ENCODE measurements at regions not wholly inside any gene's neighbourhood (a gene's known extent, or its start where the extent isn't known, plus 50 kb on each side); places are given as distances from the start of the nearest gene placed in this dataset.
A peak's percentile ranks its signal among the peaks of the same experiment; 100 is the strongest.
"Not testable (repeated sequence)": the region's sequence is repeated elsewhere in the genome, so short reads cannot be mapped to it uniquely, and the experiment has no call there.

DNA sequence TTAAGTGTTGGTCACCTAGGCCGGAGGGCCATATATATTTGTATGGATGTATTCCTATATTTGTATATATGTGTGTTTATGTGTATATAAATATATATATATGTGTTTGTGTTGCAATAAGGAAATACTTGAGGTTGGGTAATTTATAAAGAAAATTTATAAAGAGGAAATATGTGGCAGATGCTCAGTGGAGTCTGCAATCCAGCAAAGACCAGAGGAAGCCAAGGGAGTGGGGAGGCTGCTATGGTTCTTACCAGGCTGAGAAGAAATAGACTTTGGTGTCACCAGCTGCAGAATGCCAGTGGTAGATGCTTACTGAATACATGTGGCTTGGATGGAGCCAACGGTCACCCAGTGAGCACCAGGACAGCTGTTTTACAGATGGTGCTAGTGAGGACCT is 97.4 kb upstream of the ELOVL5 start:
- DNase-seq, result no peak

DNA sequence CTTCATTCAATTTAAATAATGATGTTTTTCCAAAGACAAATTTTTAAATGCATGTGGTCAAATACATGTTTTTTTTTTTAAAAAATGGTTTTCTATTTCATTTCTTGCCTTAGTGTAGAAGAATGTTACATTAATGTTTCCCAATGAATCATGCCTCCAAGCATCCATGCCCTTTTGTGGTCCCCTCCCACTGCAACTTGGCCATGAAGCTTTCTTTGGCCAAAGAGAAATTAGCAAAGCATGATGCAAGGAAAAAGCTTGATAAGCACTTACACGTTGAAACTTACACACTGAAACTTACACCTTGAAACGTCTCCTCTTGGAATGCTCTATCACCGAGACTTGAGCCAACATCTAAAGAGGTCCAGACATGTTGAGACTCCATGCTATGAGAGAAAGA is 93.0 kb upstream of the ELOVL5 start:
- DNase-seq, result no peak

DNA sequence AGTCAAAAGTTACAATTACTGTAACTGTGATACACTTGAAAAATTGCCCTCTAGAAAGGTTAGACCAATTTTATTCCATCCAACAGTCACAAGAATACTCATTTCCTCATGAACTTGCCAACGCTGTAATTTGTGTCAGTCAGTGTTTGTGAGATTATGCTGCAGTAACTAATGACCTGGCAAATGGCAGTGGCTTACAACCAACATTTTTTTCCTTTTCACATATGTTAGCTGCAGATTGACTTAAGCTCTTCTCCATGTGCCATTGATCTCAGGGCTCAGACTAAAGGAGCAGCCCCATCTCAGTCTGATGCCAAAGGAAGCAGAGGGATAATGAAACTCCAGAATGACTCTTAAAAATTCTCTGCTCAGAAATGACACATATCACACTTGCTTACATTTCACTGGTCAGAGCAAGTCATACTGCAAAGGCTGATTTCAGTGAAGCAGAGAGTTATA is 92.3 kb upstream of the ELOVL5 start:
- DNase-seq, result no peak

DNA sequence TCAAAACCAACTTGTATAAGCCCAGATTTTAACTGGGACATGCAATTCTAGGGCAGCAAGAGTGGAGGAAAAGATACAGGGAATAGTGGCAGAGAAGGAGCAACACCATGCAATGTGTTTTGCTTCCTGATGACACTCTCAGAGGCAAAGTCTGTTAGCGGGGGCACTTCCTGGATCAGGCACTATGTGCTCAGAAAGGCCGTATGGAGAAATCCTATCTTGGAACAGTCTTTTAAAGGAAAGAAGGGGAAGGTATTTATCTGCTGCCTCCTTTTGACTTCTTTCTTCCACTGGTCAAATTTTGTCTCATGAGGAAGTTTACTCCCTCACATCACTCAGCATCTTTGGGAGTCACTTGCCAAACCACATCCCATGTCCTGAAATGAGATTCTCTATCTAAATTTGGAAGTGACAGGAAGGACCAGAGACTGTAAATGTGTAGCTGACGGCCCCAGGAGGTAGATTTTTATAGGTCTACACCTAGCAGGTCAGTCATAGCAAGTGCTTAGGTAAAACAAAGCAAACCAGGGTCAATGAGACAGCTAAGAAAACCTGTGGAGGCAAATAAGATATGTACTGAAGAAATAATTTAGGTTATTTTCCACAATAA is 91.7 kb upstream of the ELOVL5 start:
- DNase-seq, result no peak

DNA sequence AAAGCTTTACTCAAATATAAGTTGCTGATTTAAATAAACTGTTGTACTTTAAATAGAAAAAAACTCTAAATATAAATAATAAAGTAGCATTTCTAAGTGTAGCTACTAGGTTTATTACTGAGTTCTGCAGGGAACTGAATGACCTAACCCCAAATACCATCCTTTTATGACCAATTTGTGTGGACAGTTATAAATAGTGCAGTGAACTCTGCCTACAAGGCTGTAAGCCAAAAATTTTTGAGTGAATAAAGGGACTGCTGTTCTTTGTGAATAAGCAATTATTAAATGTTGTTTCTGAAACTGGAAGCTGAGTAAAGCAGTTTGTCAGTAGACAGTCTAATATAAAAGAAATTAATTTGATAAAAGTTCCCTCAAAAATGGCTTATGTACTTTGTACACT is 90.8 kb upstream of the ELOVL5 start:
- no peak for DNase-seq

DNA sequence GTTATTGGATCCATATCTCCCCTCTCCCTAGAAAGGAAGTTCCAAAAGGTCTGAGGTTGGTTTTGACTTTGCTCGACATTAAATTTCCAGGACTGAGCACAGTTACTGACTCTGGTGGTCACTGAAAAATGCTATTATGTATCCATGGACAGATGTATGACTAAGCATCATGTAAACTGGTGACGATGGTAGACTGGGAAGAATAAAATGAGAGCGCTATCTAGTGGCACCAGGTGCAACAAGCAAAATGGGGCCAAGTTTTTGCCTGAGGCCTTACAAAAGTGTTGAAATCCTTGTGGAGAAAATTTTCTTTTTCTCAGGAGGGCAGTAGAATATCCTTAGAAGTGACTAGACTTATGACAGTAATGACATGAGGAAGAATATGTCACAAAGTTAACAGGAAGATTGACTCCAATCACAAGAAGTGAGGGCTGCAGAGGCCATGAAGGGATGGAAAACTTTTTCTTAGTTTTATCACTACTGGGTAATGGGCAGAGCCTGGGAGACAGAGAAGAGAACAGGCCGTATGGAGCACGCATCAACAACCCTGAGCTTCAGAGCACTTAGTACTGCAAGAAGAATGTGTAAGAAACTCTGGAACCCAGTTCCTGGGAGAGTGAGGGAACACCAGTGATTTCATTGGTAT is 88.9 kb upstream of the ELOVL5 start:
- DNase-seq, result peak; percentile 11

DNA sequence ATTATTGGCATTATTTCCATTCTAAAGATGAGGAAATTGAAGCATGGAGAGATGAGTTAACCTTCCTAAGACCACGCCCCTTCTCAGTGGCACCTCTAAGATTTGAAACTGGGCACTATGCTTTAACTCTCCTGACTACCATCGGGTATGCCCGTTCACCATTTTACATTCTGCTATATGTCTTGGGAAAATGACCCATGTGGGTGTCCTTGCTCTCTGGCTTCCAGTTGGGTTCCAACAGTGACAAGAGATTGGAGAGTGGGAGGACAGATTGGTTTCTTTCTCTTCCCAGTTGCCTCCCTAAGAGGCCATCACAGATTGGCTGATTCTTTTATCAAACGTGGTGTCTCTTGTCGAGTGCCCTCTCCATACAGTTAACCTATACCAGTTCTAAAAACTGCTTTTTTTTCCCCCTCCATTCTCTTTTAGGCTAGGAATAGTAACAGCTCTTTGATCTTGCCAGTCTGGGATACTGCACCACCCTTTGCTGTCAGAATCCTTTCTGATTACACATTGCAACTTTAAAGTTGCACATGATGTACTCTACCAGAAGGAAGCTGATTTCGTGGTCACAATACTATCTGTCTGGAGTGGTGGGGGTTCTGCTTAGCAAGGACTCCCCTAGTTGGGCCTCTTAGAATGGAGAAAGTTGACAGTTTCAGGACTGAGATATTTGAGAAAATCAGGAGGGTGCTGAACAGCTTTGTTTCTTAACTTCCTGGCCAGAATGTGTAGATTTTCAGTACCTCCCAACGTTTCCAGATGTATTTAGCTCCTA is 88.0 kb upstream of the ELOVL5 start:
- no peak for DNase-seq

DNA sequence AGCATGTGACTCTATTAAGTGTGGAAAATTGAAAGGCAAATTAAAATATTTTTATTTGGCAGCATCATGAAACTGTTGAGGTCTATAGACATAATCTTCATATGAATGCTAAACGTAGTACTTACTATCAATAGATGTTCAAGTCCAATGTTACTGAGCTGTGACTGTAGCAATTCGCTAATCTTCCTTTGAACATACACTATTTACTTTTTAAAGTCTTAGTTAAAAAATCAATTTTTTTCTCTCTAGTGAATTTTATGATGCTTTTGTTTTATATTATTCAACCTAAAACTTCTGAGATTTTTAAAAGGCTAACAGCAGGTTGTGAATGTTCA is 85.2 kb upstream of the ELOVL5 start:
- no peak for DNase-seq

DNA sequence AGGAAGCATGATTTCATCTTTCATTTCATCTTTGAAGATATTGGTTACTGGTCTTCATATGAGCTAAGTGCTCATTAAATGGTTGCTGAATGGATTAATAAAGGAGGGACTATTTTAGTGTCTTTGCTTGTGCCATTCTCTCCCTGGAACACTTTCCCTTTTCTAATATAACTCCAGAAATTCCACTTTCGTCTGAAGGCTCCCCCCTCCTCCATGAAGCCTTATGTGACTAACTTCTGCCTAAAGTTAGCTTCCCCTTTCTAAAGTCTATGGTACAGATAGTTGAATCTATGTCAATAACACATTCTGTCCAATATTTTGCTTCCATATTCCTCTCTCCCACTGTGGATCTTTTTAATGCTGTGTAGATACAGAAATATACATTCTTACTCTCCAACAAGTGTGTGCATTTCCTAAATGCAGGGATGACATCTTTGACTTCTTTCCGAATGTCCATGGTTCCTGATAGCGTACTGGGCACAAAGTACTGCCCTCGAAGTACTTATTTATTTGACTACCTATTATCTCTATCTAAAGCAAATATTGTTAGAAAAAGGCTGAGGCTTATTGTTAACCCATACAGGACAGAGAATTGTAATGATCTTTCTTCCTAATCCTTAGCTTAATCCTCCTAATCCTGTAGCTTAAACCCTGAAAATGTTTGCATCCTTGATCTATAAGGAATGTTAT is 84.7 kb upstream of the ELOVL5 start:
- no peak for DNase-seq

DNA sequence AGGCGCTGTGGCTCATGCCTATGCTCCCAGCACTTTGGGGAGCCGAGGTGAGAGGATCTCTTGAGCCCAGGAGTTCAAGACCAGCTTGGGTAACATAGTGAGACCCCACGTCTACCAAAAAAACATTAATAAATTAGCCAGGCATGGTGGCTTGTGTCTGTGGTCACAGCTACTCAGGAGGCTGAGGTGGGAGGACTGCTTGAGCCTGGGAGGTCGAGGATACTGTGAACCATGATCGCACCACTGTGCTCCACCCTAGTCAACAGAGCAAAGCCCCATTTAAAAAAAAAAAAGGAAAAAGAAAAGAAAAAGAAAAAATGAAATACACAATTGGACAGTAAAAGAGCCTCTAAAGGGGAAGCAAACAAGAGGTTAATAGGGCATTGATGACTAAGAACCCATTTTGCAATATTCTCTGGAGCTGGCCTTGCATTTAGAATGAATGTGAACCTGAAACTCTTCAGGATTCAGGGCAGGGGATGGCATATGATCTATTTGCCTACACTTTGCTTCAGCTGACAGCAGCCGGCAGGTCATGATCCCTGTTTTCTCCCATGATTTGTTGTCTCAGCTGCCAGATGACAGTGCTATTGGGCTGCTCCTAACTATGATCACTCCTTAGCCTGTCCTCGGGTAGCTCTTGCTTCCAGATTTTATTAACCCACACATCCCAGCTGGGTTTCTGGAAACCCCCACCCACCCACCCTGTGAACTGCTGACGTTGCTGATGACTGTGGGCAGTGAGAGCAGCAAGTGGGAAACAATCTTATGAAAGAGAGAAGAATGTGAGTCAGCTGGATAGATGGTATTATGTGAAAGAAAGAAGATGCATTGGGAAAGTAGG is 83.8 kb upstream of the ELOVL5 start:
- DNase-seq, result no peak

DNA sequence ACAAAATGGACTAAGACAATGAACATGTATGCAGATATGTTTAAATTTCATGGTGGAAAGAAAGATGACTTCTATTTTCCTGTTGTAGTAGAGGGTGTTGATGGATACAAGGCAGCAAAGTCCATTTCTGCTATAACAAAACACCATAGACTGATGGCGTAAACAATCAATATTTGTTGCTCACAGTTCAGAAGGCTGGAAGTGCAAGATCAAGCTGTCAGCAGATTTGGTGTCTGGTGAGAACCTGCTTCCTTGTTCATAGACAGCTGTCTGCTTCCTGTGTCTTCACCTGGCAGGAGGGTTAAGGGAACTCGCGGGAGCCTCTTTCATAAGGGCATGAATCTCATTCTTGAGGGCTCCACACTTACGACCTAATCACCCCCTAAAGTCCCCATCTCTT is 83.0 kb upstream of the ELOVL5 start:
- DNase-seq, result no peak

DNA sequence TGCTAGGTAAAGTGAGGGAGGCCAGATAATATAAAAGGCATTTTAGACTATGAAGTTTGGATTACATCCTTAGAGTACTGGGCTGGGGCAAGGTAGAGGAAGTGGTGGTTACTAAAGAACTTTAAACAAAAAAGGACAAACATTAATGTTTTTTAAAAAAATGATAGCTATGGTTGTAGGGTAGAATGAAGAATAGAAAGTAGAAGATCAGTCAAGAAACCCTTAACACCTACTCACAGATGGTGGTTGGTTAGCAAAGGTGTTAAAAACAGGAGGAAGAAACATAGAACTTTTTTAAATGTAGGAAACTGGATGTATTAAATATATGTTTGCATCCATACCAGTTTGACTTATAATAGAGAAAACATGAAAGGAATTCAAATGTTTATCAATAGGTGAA is 80.7 kb upstream of the ELOVL5 start:
- no peak for DNase-seq

DNA sequence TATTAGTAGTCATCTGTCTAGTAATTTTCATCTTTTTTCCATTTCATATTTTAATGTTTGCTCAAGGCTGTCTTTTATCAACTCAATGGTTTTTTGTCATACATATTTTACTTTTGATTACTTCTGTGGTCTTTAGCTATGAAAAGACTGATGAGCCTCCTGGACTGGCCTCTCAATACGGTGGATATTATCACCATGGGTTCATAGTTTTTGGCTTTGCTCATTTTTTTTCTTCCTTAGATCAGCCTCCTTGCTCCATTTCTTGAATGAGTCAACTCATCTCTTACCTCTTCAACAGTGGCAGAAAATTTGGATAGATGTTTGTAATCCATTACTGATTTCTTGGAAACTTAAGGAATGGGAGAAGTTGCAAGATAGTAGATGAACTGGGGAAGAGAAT is 80.1 kb upstream of the ELOVL5 start:
- no peak for DNase-seq

DNA sequence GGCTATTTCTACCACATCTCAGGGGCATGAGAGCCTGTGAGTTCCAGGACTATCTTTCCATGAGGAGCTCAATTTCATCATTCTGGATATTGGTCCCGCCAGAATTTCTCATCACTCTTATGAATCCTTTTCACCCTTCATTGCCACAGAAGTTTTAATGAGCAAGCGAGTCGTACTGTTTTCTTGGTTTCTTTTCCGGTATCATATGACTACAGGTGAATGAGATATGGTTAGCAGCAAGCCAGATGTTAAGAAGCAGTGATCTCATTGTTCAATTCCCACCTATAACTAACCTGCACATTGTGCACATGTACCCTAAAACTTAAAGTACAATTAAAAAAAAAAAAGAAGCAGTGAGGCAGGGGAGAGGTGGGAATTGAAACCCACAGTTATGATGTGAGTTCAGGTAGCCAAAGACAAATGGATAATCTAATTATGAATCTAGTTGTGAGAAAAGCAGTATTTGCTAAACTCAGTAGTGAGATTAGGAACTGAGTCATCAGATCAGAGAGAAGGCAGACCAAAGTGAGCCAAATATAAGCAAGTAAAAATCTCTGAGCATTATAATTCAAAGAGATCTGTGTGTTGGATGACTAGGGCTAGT is 78.0 kb upstream of the ELOVL5 start:
- no peak for DNase-seq

DNA sequence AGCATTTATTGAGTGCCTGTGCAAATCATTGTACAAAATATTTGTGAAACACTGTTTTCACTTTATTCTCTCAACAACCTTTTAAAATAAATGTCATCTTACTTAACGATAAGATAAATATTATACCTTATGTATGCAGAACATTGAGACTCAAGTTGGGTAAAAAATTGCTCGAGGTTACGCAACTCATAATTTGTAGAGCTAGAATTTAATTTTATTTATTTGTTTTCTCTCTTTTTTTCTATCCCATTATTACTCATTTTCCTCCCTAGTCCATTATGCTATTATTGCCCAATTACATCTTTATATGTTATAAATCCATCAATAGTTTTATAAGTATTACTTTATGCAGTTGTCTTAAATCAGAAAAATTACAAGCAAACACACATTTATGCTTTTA is 77.4 kb upstream of the ELOVL5 start:
- DNase-seq, result no peak

DNA sequence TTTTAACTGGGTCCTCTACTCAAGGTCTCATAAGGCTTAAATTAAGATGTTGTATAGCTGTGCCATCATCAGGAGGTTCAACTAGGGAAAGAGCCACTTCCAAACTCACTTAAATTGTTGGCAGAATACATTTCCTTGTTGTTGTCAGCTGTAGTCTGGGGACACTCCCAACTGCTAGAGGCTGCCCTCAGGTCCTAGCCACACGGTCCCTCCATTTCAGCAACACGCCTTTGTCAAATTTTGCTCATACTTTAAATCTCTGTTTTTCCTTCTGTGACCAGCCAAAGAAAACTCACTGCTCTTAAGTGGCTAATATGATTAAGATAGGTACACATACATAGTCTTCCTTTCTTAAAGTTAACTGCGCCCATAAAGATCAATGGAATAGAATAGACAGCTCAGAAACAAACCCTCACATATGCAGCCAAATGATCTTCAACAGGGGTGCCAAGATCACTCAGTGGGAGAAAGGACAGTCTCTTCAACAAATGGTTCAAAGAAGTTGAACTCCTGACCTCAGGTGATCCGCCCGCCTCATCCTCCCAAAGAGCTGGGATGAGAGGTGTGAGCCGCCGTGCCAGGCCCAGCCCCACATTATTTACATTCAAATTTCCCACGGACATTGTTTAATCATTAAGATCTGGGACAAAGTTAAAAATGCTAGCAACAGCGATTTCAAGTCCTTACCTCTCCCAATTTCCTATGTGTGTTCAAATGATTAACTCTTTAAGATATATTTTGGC is 76.4 kb upstream of the ELOVL5 start:
- DNase-seq, result no peak

DNA sequence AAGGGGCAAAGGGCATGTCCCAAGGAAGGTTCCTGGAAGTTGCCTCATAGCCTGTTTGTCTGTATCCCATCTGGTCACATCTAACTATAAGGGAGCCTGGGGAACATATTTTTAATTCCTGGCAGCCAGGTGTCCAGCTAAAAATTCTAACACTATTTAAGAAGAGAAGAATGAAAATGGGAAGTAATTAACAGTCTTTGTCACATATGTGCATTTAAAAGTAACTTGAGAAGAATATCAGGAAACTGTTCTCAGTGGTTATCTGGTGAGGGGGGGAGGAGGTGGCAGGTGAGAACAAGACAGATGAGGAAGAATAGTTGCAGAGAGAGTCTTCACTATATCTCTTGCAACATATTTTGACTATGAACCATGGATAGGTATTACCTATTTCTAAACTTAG is 75.5 kb upstream of the ELOVL5 start:
- no peak for DNase-seq

DNA sequence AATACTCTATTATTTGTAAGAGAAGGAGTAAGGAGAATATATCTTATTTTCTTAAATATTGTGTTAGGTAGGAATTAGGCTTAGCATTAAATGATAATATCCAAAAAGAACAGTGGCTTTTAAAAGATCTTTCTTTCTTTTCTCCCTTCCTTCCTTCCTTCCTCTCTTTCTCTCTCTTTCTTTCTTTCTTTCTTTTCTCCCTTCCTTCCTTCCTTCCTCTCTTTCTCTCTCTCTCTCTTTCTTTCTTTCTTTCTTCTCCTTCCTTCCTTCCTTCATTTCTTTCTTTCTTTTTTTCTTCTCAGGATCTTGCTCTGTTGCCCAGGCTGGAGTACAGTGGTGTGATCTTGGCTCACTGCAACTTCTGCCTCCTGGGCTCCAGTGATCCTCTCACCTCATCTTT is 74.8 kb upstream of the ELOVL5 start:
- not testable (repeated sequence) for DNase-seq

DNA sequence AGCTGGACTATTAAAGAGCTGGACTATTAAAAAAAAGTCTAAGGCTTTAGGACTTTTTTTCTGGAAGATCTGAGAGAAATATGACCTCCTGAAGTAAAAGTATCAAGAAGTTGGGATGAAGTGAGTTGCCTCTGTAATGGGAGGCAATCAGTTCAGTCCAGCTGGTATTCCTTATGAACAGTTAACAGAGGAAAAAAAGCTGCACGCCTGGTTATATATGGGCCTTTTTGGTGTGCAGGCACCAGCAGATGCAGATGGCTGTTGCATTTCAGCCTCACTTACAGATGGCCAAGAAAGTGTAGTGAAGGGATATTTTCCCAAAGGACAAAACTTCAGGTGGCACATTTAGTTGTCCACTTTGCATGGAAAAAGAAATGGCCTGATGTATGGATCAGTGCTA is 70.3 kb upstream of the ELOVL5 start:
- DNase-seq, result no peak

DNA sequence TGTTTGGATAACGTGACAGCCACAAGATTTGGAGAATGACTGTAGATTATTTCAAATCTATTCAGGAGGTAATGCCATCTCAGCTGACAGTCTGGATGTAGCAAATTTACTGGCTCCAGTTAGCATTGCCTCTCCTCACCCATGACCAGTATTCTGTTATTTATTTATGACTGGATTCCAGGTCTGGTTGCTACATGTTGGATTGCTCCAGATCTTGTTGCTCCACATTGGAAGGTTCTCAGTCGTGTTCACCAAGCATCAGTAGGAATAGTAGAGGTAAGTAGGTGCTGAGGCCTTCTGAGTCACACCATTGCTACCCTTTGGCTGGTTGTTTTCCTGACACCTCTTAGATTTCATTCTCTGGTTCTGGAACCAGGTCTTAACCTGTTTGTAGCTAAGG is 69.5 kb upstream of the ELOVL5 start:
- no peak for DNase-seq

DNA sequence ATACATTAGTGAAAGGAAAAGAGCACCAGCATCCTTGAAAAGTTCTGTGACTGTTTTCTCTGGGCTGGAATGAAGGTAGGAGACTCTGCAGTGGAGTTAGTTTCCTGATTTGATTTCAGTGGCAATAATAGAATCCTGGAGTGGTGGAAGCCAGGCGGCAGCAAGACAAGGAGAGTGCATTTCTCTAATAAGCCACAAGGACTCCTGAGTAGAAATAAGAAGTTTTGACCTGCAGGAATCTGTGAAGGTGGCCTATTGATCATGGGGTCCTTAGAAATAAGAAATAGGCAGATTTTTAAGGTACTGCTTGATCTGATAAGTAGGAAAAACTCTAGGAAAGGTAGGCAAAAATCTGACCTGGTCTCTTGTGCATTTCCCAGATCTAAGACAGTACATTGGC is 68.4 kb upstream of the ELOVL5 start:
- no peak for DNase-seq

DNA sequence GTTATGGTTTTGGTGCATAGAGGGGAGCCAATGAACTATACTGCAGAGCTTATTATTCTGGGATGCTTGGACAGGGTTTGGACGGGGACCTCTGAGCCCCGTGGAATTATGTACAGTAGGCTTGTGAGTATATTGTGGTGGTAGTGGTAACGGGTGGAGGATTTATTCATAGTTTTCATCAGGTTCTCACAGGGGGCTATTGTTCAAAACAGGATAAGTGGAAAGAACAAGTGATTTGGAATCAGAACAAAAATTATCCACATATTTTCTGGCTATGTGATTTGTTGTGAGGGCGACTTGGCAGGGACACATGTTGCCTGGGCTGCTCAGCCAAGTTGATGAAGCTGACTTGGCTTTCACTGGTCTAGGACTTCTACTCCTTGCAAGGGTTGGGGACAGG is 64.6 kb upstream of the ELOVL5 start:
- DNase-seq, result no peak
